NCI-H2029 (cell line): ENCODE measurements at regions not wholly inside any gene's neighbourhood (a gene's known extent, or its start where the extent isn't known, plus 50 kb on each side); places are given as distances from the start of the nearest gene placed in this dataset.
A peak's percentile ranks its signal among the peaks of the same experiment; 100 is the strongest.
"Not testable (repeated sequence)": the region's sequence is repeated elsewhere in the genome, so short reads cannot be mapped to it uniquely, and the experiment has no call there.

Experiments
- DNase-seq: peaks from one replicate; lab custom pipeline; 2025; lab: John Stamatoyannopoulos, UW

DNA sequence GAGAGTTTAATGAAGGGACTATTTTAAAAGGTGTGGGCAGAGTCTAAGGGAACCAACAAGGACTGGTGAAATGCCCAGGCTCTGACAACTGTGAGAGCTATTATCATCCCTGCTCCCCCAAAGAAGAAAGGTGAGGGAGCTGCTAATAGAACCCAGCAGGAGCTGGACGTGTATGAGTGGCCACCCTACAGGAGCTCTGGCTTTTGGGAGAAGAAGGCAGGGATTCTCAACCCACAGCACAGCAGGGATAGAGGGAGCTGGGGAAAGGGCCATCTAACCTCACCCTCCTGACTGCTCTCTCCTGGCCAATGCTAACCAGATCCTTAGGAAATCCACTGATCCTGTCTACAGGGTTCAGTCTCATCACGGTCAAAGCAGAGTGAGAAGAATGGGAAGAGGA lies 57.1 kb downstream of the GRIN2B start:
- no peak for DNase-seq

DNA sequence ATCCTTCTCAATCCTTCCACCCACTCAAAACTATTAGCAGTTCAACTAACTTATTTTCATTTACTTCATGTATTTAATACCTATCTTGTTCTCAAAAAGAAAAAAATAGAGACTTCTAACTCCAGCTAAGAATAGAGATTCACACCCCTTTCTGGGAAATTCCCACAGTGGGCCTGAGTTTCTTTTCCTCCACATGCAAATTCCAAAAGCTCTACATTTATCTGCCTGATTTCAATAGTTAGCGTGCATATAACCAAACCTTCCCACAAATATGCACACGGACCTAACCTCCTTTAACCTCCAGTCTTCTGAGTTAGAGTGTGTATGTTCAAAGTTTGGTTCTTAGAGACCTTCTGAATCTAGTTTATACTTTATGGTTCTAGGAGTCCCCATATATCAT lies 62.5 kb downstream of the GRIN2B start:
- DNase-seq = no peak

DNA sequence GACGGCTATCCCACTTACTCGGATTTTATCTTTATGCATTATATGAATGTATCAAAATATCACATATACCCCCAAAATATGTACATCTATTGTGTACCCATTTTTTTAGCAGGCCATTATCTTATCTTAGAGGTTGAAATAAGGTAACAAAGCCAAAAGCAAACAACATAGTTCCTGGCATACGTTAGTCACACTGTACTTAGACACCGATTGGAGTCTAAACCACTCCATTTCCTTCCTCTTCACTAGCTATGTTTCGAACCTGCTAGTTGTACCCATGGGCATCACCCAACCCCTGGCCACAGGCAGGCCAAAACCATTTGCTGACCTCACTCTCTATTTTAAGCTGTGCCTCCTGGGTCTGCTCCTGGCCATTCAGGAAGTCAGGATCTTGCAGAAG lies 66.3 kb downstream of the GRIN2B start:
- no peak for DNase-seq

DNA sequence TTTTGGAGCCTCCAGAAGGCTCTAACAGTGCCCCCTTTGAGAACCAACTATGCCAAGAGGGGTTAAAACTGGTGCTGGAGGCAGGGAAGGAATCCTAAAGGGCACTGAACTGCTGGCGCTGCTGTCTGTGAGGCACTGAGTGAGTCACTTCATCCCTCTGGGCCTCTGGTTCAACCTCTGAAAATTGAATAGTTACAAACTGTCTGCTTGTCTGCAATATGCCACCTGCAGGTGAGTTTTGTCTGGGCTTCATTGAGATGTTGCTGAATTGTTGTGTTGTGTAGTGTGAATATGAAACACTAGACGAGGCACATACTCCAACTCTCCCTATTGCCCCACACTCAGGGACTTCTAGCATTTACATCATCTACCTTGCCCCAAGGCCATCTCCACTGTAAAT lies 68.0 kb downstream of the GRIN2B start:
- DNase-seq = no peak

DNA sequence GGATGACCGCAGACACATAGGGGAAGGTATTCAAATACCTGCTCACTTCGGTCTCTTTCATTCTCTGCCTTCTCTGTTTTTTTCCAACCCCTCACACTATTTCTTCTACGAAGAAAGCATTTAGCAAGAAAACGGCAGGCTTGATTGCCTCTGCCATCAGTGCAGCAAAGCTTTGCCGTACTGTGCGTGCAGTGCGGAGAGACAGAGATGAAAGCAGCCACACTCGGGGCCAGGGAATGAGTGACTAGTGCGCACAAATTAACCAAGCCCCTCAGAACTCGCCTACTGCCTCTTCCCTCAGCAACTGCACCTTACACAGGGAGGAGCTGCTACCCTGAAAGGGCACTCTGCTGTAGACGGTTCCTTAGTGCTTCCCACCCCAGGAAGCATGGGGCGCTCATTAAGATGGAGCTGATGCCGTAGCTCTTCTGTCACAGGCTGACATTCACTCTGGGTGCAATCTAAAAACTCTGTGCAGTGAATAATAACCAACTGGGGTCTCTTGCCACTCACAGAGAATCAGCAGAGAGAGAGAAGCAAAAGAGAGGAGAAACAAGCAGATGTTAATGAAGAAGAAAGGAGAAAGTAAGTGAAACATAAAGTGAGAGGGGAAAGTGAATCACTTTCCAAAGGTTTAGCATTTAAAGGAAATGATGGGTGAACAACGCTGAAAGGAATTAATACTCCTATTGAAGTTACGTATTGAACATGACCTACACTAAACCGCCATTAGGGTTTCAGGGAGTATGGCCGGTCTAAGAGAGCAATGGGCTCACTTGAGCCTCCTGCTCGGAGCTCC lies 69.4 kb downstream of the GRIN2B start:
- DNase-seq = no peak

DNA sequence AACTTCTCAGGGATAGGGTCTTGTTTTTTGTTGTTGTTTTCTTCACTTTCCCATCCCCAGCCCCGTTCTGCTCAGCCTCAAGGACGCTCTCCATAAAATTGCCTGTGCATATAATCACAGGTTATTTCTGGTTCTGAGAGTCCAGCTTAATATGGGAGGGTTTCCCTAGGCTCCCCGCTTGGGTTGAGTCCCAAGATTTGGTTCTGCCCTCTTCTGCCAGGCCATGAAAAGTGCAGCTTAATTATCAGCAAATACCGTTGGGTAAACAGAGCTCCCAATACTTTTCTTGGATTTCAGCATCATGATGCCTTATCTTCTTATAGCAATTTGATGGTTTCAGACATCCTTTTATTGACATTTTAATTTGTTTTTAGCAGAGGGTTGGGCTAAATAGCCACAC lies 75.6 kb downstream of the GRIN2B start:
- no peak for DNase-seq

DNA sequence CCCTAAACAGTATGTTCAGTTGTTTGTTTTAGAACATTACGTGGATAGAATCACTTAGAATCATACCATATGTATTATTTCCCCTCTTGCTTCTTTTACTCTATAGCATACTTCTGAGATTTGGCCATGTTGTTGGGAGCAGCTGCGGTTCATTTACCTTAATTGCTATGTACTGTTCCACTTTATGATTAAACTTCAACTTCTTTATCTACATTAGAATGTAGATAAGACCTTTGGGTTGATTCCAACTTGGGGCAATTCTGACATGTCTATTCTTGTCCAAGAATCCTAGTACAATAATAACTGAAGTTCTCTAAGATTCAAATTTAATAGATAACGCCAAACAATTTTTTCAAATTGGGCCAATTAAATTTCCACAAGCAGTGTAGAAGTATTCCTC lies 80.7 kb downstream of the GRIN2B start:
- DNase-seq = no peak

DNA sequence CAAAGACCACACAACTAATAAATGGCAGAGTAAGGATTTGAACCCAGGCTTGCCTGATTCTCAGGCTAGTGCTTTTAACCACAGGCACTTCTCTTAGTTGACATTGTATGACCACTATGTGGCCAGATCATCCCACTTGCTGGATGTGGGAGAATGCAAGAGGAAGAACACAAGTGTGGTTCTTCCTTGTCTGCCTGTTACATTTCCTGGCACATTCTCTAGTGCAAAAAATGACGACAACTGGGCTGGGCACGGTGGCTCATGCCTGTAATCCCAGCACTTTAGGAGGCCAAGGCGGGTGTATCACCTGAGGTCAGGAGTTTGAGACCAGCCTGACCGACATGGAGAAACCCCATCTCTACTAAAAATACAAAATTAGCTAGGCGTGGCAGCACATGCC lies 83.0 kb downstream of the GRIN2B start:
- not testable (repeated sequence) for DNase-seq

DNA sequence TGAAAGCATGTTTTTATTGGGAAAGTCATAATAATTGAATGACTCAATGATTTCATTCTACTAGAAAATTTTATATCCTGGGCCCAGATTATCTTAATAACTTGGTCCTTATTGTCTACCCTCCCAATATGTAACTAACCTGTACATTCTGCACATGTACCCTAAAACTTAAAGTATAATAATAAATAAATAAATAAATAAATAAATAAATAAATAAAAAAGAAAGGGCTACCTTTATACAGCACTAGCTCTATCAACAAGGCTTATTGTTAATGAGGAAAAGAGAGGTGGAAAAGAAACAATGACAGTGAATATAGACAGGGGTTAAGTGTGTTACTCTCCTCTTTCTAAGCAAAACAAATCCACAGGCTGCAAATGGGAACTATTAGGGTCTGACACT lies 83.6 kb downstream of the GRIN2B start:
- DNase-seq = no peak

DNA sequence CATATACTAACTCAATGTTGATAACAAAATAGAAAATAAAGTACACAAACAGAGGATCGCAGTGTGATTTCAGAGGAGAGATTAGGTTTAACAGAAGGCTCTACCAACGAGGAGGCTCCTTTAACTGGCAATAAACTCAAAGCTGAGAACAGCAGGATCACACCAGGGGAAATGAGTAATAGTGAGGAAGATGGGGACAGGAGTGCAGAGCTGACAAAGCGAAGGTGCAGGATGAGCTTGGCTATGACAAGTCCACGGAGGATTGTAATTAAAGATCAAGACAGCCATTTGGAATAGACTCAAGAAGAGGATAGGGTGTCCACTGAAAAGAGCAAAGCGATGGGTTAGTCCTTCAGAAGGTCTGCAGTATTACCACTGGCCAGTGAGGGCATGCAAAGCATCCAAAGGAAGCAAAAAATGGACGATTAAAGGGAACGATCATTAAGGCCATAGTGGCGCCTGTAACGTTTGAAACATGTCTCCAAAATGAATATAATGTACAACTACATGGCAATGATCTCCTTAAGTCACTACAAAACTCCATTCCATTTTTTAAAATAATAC lies 85.3 kb downstream of the GRIN2B start:
- DNase-seq = no peak

DNA sequence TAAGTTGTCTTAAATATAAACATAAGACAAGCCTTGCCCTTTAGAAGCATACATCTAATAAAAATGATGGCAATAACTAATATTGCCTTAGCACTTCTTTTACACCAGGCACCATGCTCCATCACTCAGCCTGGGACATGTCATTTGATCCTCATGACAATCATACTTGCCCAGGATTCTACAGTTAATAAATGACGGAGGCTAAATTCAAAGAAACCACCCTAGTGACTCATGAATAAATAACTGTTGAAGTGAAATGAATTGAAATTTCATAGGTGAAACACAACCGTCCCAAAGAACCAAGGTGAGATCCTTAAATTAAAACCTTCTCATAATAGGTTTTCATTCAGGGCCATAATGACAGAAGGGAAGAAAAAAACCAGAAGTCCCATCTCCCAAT lies 89.5 kb downstream of the GRIN2B start:
- DNase-seq = no peak

DNA sequence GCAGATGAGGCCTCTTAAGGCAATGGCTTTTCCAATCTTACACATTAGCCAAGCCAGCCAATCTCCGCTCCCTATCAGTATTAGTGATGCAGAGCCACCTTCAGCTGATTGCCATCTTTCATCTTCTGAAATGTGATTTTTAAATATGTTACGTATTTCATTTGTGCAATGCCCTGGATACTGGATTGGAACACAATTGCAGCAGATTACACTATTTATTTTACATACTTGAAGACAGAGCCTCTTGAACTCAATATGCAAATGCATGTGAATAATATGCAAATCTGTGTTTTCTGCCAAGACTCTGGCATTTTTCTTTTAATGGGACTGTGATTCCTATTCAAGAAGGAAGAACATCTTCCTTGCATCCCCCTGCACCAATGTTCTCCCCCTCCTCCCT lies 90.5 kb downstream of the GRIN2B start:
- DNase-seq = no peak

DNA sequence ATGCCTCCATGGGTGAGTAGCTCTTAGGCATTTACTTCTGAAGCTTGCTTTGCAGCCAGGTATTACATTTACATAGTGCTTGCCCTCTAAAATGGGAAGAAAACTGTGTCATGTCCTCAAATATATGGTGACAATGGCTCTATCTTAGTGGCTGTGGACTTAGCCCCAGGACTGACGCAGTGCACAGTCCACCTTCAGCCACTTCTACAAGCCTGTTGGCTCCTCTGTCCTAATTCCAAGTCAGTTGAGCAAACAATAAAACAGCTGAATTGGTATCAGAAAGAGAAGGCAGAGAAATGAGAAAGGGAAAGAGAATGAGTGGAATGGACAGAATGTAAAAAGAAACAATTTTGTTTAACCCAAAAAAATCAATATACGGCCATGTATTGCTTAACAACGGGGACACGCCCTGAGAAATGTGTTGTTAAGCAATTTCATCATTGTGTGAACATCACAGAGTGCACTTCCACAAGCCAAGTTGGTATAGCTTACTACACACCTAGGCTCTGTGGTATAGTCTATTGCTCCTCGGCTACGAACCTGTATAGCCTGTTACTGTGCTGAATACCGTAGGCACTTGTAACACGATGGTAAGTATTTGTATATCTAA lies 93.5 kb downstream of the GRIN2B start:
- DNase-seq = no peak

DNA sequence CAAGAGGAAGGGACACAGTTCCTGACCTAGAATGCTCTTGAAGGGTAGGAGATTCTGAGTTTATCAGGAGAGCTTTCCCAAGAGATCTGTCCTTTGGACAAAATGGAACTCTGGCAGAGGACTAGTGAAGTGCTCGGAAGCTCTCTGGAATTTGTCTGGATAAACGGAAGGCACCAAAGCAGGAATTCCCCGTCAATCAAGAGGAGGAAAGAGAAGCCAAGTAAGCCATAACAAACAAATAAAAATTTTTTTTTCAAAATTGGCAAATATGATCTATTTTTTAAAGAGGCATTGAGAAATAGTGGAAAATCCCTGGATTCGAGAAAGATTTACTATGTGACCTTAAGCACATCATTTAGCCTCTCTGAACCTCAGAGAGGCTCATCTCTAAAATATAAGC lies 99.2 kb downstream of the GRIN2B start:
- DNase-seq = no peak

DNA sequence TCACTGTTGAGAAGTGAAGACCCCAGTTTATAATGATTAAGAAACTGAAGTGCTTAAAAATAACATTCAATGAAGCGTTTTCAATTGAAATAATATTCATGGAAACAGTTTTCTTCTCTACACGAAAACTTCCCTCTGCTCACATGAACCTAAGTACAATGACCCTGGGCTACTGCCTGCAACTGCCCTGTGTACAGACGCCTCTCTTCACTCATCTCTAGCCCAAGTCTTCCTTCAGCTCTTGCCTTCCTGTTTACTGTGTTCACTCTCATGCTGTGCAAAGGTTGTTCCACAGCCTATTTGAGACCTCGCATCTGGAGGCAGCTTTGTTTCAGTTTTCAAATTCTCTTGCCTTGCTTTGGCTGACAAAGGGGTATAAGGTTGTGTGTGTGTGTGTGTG lies 100.8 kb downstream of the GRIN2B start:
- DNase-seq = no peak

DNA sequence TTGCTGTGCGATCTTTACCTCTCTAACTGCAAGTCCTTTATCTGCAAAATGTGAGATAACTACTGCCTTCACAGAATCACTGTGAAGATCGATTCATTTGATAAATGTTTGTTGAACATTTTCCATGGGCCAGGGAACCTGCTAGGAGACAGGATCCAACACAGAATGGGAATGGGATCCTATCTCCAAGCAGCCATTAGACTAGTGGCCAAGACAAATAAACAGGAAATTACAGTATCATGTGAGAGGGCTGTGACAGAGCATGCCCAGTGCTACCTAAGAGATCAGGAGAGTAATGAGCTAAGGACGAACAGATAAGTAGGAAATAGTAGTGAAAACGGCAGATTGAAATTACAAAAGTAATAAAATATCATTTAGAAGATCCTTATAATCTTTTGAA lies 105.7 kb downstream of the GRIN2B start:
- no peak for DNase-seq

DNA sequence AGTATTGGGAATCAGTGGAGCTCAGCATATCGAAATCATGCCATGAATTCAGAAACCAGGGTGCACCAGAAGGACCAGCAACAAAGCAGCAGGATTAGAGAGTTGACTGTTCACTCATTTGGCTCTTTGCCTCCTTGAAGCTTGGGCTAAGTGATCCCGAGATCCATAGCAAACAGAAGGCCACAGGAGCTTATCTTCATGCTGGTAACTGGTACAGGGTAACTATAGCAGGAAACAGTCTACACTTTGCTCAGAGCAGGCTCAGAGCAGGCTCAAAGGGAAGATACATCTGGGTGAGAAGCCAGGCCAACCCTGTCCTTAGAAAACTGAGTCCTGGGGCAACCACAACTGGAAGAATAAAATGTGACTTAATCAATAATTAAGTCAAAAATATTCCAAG lies 111.1 kb downstream of the GRIN2B start:
- DNase-seq = no peak

DNA sequence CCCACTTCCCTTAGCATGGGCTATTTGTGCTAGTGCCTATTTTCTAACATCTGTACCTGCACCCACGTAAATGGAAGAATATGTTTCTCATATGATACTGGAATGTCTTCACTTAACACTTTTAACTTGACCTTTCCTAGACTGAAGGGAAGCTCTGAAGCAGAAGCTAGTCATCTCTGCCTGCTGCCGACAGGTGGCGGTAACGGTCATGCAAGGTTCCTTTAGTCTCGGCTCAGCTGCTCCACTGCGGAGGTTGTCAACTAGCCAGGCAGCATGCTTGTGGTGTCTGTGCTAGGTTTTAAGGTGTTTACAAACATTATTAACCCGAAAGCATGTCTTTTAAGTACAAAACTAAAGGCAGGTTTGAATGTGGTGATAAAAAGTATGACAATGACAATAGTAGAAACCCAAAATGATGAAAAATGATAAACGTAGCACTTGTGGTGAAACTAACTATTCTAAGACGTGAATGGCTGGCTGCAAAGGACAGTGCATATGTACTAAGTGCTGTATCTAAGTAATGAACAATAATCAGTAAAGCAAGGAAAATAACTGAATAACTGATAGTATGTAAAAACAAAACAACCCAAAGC lies 117.2 kb downstream of the GRIN2B start:
- peak; percentile 30 for DNase-seq

DNA sequence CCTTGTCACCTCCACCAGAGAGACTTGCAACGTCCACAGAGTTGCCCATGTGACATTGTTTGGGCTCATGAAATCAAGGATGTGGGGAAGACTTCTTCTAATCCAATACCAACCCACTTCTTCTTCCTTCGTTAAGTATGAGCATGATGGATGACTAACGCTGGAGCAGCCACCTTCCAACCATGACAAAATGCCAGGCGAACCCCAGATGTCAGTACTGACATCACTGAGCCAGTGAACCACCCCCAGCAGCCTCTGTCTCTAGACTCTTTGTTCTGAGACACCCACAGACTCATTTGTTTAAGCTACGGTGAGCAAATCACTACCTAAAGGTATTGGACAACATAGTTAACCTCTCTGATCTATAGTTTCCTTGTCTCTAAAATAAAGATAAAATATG lies 123.7 kb downstream of the GRIN2B start:
- DNase-seq = no peak

DNA sequence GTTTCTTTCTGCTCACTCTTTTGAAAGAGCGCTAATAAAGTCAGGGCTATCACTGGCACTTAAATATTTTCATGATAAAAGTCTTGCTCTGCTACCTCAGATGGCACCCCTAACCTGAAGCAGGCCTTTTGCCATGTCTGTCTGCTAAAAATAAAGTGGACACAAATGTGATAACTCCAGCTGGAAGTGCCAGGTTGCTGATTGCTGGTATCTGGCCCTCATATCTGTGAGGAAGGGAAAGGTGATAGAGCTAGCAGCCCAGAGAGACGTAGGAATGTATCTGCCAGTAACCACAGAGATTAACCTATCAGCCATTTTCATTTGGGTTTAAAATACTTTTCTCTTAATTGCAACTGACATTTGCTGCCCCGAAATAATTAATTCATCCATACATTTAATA lies 127.9 kb downstream of the GRIN2B start:
- DNase-seq = no peak

DNA sequence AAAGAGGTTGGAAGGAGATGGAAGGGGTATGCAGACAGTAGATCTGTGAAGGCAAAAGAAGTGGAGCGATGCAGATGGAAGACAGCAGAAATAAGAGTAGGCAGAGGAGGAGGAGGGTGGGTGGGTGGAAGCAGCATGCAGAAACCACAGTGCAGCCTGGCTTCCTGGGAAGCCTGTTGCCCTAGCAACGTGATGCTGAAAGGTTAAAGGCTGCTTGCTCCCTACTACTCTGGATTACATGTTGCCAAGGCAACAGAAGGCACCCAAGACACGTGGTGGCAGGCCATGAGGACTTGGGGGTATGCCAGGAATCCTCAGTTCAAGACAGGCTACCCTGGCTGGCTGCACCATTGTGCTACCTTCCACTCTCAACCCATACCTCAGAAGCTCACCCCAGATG lies 129.6 kb downstream of the GRIN2B start:
- DNase-seq = no peak

DNA sequence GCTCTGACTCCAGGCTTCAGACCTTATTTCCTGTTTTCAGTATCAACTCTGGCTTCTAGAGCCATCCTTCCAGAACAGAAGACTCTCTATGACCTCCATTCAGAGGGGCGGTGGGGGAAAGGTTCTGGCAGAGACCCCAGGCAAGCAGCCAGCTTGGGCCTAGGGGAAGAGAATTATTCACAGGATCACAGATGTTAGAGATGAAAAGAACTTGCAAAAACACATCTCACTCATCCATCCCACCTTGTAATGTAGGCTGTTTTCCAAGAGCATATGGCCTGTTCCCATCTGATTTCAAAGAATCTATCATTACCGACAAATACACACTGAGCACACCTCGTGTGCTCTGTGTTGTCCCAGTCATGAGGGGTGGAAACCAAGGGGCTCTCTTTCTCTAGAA lies 131.9 kb downstream of the GRIN2B start:
- no peak for DNase-seq

DNA sequence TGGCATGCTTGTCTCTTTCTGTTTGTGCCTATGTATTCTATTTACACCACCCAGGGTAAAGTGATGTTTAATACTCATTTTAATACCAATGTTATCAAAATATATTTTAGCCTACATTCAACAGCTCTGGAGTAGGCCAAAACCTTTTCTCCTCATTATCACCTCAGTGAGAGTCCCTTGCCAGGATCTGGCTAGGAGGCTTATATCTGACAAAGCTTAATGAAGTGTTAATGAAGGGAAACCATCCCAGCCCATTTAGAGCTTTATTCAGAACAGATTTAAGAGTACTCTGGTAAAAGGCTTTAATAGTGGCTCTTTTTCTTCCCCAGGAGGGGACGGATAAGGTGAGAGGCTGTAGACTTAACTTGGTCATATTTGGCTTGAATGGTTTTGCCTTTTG lies 137.6 kb downstream of the GRIN2B start:
- no peak for DNase-seq
